ENCODE measurements at regions not wholly inside any gene's neighbourhood (a gene's known extent, or its start where the extent isn't known, plus 50 kb on each side); places are given as distances from the start of the nearest gene placed in this dataset.

DNA sequence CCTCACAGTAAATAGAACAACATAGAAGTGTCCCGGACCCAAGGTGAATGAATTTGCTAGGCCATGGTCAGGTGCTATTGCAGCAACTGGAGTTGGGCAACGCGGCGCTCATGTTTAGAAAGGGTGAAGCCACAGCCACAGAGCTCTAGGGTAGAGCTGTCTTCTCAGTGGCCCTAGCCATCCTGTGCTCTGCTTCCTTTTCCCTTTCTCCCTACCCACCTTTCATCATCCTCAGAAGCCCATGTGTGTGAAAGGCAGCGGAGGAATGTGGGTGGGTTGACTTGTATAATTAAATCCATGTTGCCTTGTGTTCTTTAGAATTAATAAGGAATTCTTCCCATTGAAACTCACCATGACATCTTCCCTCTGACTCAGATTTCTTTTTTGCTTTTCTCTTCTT is 336.7 kb downstream of the OSR1 start:
- Histone ChIP-seq H3K9me3 (no peaks in the 10 kb centered on the region), H3K27me3 (no peaks in the 10 kb centered on the region), H3K36me3 (no peaks in the 10 kb centered on the region), H3K4me3 (no peak overlapping the region), H3K27ac (no peak overlapping the region), H3K4me1 (no peaks in the 10 kb centered on the region)
- TF ChIP-seq, protein P1, sequence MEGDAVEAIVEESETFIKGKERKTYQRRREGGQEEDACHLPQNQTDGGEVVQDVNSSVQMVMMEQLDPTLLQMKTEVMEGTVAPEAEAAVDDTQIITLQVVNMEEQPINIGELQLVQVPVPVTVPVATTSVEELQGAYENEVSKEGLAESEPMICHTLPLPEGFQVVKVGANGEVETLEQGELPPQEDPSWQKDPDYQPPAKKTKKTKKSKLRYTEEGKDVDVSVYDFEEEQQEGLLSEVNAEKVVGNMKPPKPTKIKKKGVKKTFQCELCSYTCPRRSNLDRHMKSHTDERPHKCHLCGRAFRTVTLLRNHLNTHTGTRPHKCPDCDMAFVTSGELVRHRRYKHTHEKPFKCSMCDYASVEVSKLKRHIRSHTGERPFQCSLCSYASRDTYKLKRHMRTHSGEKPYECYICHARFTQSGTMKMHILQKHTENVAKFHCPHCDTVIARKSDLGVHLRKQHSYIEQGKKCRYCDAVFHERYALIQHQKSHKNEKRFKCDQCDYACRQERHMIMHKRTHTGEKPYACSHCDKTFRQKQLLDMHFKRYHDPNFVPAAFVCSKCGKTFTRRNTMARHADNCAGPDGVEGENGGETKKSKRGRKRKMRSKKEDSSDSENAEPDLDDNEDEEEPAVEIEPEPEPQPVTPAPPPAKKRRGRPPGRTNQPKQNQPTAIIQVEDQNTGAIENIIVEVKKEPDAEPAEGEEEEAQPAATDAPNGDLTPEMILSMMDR (IDR thresholded peaks at IDR 0.05) = no peak
- TF ChIP-seq POLR2A (IDR thresholded peaks at IDR 0.05) = no peak
- intact Hi-C loops (cut with DNase I) = no loop called here
- no peak for DNase-seq
- 88 to 91% methylated on average over 3 to 5 of the region's 5 CpGs for WGBS, 2 donors

DNA sequence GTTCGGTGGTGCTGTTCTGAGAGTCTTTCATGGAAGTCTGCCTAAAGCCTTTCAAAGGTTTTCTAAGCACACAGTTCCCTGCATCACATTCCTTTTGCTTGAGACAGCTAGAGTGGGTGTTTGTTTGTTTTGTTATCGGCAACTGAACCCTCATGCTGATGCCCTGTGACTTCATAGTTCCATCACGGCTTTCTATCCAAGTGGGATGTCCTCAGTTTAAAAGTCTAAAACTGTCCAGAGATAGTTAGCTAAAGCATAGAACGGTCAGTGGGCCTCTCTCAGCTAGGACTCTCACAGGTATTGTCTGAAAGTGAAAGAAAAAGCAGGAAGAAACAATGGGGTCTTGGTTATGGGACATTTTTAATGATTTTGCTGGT is 337.3 kb downstream of the OSR1 start:
- TF ChIP-seq, protein P1 (IDR thresholded peaks at IDR 0.05) = no peak
- TF ChIP-seq POLR2A (IDR thresholded peaks at IDR 0.05) = no peak
- Histone ChIP-seq H3K4me3 (no peak overlapping the region), H3K27me3 (no peaks in the 10 kb centered on the region), H3K36me3 (no peaks in the 10 kb centered on the region), H3K9me3 (no peaks in the 10 kb centered on the region), H3K27ac (no peak overlapping the region), H3K4me1 (no peaks in the 10 kb centered on the region)
- intact Hi-C loops (cut with DNase I) = no loop called here
- DNase-seq = no peak
- WGBS, 2 donors = 25 to 40% methylated on average over 3 to 4 of the region's 4 CpGs

DNA sequence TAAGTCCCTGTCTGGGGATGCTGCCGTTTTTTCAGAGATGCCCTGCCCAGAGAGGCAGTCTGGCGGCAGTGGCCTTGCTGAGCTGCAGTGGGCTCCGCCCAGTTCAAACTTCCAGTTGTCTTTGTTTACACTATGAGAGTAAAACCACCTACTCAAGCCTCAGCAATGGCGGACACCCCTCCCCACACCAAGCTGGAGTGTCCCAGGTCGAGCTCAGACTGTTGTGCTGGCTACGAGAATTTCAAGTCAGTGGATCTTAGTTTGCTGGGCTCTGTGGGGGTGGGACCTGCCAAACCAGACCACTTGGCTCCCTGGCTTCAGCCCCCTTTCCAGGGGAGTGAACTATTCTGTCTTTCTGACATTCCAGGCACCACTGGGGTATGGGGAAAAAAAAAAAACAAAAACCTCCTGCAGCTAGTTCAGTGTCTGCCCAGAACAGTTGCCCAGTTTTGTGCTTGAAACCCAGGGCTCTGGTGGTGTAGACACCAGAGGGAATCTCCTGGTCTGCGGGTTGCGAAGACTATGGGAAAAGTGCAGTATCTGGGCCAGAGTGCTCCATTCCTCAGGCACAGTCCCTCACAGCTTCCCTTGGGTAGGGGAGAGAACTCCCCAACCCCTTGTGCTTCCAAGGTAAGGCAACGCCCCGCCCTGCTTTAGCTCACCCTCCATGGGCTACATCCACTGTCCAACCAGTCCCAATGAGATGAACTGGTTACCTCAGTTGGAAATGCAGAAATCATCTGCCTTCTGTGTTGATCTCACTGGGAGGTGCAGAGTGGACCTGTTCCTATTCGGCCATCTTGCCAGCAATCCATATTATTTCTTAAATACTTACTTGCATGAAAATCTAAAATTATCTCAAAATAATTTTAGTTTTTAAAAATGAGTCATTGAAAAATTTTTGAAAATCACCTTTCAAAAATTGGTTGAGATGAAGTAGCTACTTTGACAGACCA is 338.0 kb downstream of the OSR1 start:
- intact Hi-C loops (cut with DNase I) = no loop called here
- H3K4me3 ChIP-seq = no peak overlapping the region
- H3K27ac ChIP-seq = no peak overlapping the region
- 76 to 95% methylated on average over 5 to 8 of the region's 11 CpGs for WGBS, 2 donors
- H3K36me3 ChIP-seq = no peaks in the 10 kb centered on the region
- H3K9me3 ChIP-seq = no peaks in the 10 kb centered on the region
- no peaks in the 10 kb centered on the region for H3K4me1 ChIP-seq
- no peak for TF ChIP-seq POLR2A (IDR thresholded peaks at IDR 0.05)
- TF ChIP-seq, protein P1 (IDR thresholded peaks at IDR 0.05) = no peak
- H3K27me3 ChIP-seq = no peaks in the 10 kb centered on the region
- no peak for DNase-seq

DNA sequence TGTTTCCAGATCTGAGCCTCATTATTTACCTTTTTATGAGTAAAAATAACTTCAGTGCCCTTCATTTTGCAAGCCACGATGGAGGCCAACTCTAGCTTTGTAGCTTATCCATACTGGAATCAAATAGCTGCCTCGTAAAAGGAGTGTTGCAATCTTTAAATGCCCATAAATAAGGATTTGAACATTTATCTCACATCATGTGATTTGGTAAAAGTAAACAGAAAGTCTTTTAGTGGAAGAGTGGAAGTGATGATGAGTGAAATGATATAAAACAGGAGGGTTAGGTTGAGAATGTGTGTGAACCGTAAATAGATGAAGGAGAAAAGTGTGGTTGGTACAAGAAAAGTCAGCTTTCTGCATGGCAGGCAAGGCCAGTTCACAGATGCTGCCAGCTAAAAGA is 348.9 kb downstream of the OSR1 start:
- H3K4me3 ChIP-seq = no peak overlapping the region
- WGBS, 2 donors = 68 to 70% methylated on average over 3 of the region's 3 CpGs
- H3K4me1 ChIP-seq = no peaks in the 10 kb centered on the region
- intact Hi-C loops (cut with DNase I) = no loop called here
- no peaks in the 10 kb centered on the region for H3K9me3 ChIP-seq
- no peak for DNase-seq
- H3K27me3 ChIP-seq = no peaks in the 10 kb centered on the region
- no peak overlapping the region for H3K27ac ChIP-seq
- no peaks in the 10 kb centered on the region for H3K36me3 ChIP-seq
- no peak for TF ChIP-seq POLR2A (IDR thresholded peaks at IDR 0.05)
- TF ChIP-seq, protein P1 (IDR thresholded peaks at IDR 0.05) = no peak

DNA sequence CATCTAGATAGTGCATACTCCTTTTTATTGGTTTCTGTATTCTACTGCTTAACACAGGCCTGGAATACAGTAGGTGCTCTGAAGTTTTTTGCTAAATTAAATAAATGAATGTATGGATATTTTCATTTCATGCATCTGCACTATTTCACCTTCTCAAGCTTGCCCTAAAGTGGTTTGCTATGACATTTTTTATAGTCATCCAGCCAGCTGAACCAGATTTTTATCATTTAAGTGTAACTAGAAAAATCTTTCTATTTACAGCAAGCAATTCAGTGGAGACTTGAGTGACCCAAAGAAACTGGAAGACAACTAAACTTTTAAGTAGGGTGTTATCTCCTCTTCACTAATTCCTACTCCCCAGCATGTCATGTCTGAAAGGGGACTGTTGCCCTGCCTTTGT is 354.9 kb downstream of the OSR1 start:
- intact Hi-C loops (cut with DNase I) = no loop called here
- no peak overlapping the region for H3K4me3 ChIP-seq
- H3K4me1 ChIP-seq = no peaks in the 10 kb centered on the region
- H3K27me3 ChIP-seq = no peaks in the 10 kb centered on the region
- TF ChIP-seq, protein P1 (IDR thresholded peaks at IDR 0.05) = no peak
- TF ChIP-seq POLR2A (IDR thresholded peaks at IDR 0.05) = no peak
- H3K27ac ChIP-seq = no peak overlapping the region
- no peaks in the 10 kb centered on the region for H3K36me3 ChIP-seq
- DNase-seq = no peak
- H3K9me3 ChIP-seq = no peaks in the 10 kb centered on the region

Measured in esophagus squamous epithelium (tissue), 5 donors.